Heart right ventricle (tissue), 16 donors: ENCODE measurements at regions not wholly inside any gene's neighbourhood (a gene's known extent, or its start where the extent isn't known, plus 50 kb on each side); places are given as distances from the start of the nearest gene placed in this dataset.

Source experiments
- ATAC-seq, 8 donors: fragments of 200-7000 bp; cut with Tn5 transposase; one replicate each; pipeline ENCODE4 v1.9.1; 2020; ENCODE audit warnings: mild to moderate bottlenecking in 8 of 8, moderate library complexity in 8 of 8, moderate number of reproducible peaks in 1 of 8
- DNase-seq, 2 donors: peaks; one replicate each; pipeline ENCODE4 v3.0.0-alpha.2; 2020
- H3K27ac ChIP-seq, 10 donors: fragments of 200-600 bp; sonication (generic) in 2 of 10; one replicate each; pipeline versions ENCODE4 v1.5.0 to v1.8.0; 2020 to 2022; ENCODE audit warnings: mild to moderate bottlenecking in 3 of 10
- H3K27me3 ChIP-seq, 7 donors: fragments of 200-600 bp; one replicate each; pipeline ENCODE4 v1.8.0; 2021 to 2022; ENCODE audit warnings: mild to moderate bottlenecking in 2 of 7
- H3K36me3 ChIP-seq, 9 donors: fragments of 200-600 bp; sonication (generic) in 1 of 9; one replicate each; pipeline versions ENCODE4 v1.5.0 to v1.8.0; 2020 to 2022; ENCODE audit warnings: mild to moderate bottlenecking in 2 of 9
- H3K4me1 ChIP-seq, 9 donors: fragments of 200-600 bp; sonication (generic) in 1 of 9; one replicate each; pipeline versions ENCODE4 v1.5.0 to v1.8.0; 2020 to 2022; ENCODE audit warnings: mild to moderate bottlenecking in 4 of 9
- H3K4me3 ChIP-seq, 10 donors: fragments of 200-600 bp; sonication (generic) in 2 of 10; one replicate each; pipeline versions ENCODE4 v1.5.0 to v1.8.0; 2020 to 2022; ENCODE audit warnings: mild to moderate bottlenecking in 7 of 10, moderate library complexity in 2 of 10
- H3K9me3 ChIP-seq, 11 donors: fragments of 200-600 bp in 10 of 11; sonication (generic) in 2 of 11; one replicate each; pipeline versions ENCODE4 v1.5.0 to v1.8.0; 2013 to 2022; ENCODE audit warnings: mild to moderate bottlenecking in 2 of 11, control low read depth in 1 of 11, moderate library complexity in 1 of 11
- CTCF ChIP-seq, 9 donors: fragments of 200-600 bp; sonication (generic) in 2 of 9; IDR thresholded peaks; one replicate each; pipeline versions ENCODE4 v1.5.0 to v1.8.0; 2021 to 2022; ENCODE audit warnings: antibody characterized with exemption in 9 of 9, mild to moderate bottlenecking in 5 of 9, moderate library complexity in 1 of 9
- WGBS, 2 donors: extraction: QIAGEN DNeasy Blood & Tissue Kit; methylation state at CpG; one replicate each; pipeline ENCODE4 v1.1.7; 2013; ENCODE audit warnings: inconsistent platforms in 1 of 2; 5-methylcytosine and 5-hydroxymethylcytosine counted together
- intact Hi-C, 10 donors: fragments of 100-400 bp; cut with DNase I; formaldehyde crosslinking; loops; one replicate each; pipeline versions ENCODE4 v1.11.1 to v1.14.2; 2022
- donor health status: Arrhythmogenic right ventricular cardiomyopathy.
- donor health status: ischemic (EF 13 %, LVEDD 7.1; RV severe dilation, severe dysfunction).
- donor health status: healthy with polysubstance abuse.
- donor health status: DM: no; HTN: yes; CAD: no.
- donor health status: DM: no; HTN: no; CAD: no.
- donor health status: ischemic (EF 25% LVEDD 6.9; RV normal size, moderate dysfunction).
- donor health status: ischemic (EF 25% LVEDD 5.7; RV mildly dilated, moderate dysfunction).
- donor health status: healthy.
- donor health status: DM: yes; HTN: yes; CAD: no.
- donor health status: Ischemic cardiomyopathy.
- donor health status: ischemic (EF 35%, LVEDD 5.7; RV mildly dilated, moderate dysfunction).
- donor health status: nonischemic (EF 11% LVEDD 7.7; RV severe dilation, severe dysfunction).
- donor health status: DM: yes; HTN: yes; CAD: no.
- donor health status: PGD.
- donor health status: ischemic (EF 29% LVEDD 5.4; RV normal size, mild dysfunction).
- donor health status: nonischemic (EF 23%, LVEDD 6.1; RV moderate dilation, normal function).

DNA sequence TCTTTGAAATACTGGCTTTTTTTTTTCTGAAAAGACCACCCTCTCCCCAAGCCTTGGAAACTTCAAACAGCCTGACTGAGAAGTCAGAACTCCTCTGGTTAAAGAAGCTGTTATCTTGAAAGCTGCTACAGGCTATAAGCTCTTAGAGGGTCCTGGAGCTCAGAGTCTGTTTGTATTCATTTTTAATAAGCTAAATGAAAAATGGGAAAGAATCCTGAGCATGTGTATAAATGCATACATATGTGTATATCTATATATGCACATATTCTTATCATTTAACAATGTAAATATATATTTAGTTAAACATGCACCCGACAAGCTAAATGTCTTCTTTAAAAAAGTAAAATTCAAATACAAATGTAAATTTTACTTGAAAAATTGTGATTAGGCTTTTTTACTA lies 494.9 kb upstream of the POU3F2 start:
- H3K27ac ChIP-seq = no peak overlapping the region
- ATAC-seq (no peak), DNase-seq (no peak)
- H3K4me1 ChIP-seq = no peaks in the 10 kb centered on the region
- no peaks in the 10 kb centered on the region for H3K9me3 ChIP-seq
- H3K27me3 ChIP-seq = peaks cover 0 to 2% (median 0%) of the 10 kb centered on the region in 7 donors
- no peak overlapping the region for H3K4me3 ChIP-seq
- no peak for TF ChIP-seq CTCF (IDR thresholded peaks at IDR 0.05)
- intact Hi-C loops = no loop called here
- H3K36me3 ChIP-seq = no peaks in the 10 kb centered on the region
- 92 to 94% methylated on average over 1 of the region's 1 CpG for WGBS, 2 donors

DNA sequence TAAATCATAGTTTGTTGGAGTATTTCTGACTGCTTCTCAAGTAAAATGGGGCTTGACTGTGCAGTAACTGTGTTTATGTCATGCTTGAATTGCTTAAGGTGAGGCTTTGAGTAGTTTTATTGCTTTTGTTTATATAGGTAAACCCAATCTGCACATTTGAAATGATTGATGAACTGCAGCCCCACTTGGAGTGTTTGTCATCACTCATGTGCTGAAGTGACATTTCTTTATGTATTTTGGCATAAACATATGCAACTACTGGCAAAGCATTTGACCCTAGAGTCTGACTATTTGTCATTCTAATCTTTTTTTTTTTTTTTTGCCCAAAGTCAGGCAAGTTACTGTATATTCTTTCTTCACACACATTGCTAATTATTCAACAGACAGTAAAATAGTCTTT lies 491.4 kb upstream of the POU3F2 start:
- intact Hi-C loops = no loop called here
- no peak for TF ChIP-seq CTCF (IDR thresholded peaks at IDR 0.05)
- Histone ChIP-seq H3K27ac (no peak overlapping the region), H3K4me3 (no peak overlapping the region), H3K4me1 (no peaks in the 10 kb centered on the region), H3K36me3 (no peaks in the 10 kb centered on the region), H3K27me3 (peaks cover 0 to 2% (median 0%) of the 10 kb centered on the region in 7 donors), H3K9me3 (no peaks in the 10 kb centered on the region)
- ATAC-seq (no peak), DNase-seq (no peak)

DNA sequence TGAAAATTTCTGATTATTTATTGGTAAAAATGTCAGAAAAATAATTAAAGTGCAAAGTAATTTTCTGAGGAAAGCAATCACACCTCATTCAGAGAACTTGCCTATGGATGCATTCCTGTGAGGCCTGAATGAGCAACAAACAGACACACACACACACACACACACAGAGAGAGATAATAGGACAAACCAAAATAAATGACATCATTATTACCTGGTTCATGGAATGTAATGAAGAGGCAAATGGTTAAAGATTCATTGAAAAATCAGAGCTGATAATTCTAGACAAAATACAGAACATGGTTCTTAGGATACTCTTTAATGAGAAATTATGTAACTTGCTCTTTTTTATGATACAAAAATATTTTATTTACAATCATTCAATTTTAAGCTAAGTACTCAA lies 490.6 kb upstream of the POU3F2 start:
- Histone ChIP-seq H3K27me3 (peaks cover 0 to 2% (median 0%) of the 10 kb centered on the region in 7 donors), H3K36me3 (no peaks in the 10 kb centered on the region), H3K27ac (no peak overlapping the region), H3K4me3 (no peak overlapping the region), H3K9me3 (no peaks in the 10 kb centered on the region), H3K4me1 (no peaks in the 10 kb centered on the region)
- ATAC-seq (no peak), DNase-seq (no peak)
- no peak for TF ChIP-seq CTCF (IDR thresholded peaks at IDR 0.05)
- intact Hi-C loops = no loop called here

DNA sequence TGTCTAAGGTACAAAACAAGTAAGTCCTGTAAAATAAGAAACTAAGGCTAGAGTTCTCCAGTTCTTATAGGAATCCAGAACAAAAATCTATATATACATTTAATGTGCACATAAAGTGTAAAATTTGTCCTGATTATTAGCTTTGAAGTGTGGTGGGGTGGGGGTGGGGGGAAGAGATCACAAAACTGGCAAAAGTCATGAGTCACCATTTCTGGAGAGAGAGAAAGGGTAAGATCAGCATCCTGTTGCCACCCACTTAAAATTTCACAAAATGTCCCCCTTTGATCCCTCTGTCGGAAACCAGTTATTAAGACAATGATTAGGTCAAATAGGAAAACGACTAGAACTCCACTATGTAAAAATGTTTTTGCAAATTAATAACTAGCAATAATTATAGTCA lies 482.0 kb upstream of the POU3F2 start:
- WGBS, 2 donors = 79% methylated on average over 2 of the region's 2 CpGs
- ATAC-seq = no peak

More for the DNA sequence above, 482.0 kb upstream of the POU3F2 start:
- Histone ChIP-seq H3K27me3 (no peaks in the 10 kb centered on the region), H3K9me3 (no peaks in the 10 kb centered on the region), H3K36me3 (no peaks in the 10 kb centered on the region), H3K4me3 (no peak overlapping the region), H3K4me1 (no peaks in the 10 kb centered on the region), H3K27ac (no peak overlapping the region)
- intact Hi-C loops = no loop called here
- no peak for TF ChIP-seq CTCF (IDR thresholded peaks at IDR 0.05)
- DNase-seq = no peak
